ENCODE measurements at regions not wholly inside any gene's neighbourhood (a gene's known extent, or its start where the extent isn't known, plus 50 kb on each side); places are given as distances from the start of the nearest gene placed in this dataset.

DNA sequence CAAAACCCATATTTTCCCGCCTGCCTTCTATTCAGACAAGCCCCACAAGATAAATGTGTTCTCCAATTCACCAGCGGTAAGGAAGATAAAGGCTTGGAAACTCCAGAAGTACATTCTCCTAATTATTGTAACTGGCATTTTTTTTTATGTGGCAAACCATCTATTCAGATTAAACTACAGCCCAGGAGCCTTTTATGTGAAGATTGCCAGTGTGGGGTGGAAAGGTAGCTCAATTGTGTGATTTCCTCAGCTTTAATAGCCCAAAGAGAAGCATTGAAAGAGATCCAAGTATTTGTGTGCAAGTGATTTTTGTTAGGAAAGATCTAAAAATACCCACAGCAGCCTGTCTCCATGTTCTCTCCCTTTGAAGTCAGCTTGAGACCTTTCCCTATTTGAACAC is 451.4 kb upstream of the CCL2 start:
- DNase-seq (ENCODE audit: low spot score) = no peak
- TF ChIP-seq, protein P1, sequence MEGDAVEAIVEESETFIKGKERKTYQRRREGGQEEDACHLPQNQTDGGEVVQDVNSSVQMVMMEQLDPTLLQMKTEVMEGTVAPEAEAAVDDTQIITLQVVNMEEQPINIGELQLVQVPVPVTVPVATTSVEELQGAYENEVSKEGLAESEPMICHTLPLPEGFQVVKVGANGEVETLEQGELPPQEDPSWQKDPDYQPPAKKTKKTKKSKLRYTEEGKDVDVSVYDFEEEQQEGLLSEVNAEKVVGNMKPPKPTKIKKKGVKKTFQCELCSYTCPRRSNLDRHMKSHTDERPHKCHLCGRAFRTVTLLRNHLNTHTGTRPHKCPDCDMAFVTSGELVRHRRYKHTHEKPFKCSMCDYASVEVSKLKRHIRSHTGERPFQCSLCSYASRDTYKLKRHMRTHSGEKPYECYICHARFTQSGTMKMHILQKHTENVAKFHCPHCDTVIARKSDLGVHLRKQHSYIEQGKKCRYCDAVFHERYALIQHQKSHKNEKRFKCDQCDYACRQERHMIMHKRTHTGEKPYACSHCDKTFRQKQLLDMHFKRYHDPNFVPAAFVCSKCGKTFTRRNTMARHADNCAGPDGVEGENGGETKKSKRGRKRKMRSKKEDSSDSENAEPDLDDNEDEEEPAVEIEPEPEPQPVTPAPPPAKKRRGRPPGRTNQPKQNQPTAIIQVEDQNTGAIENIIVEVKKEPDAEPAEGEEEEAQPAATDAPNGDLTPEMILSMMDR (IDR thresholded peaks at IDR 0.05; ENCODE audit: extremely low read depth, missing control alignments) = no peak

DNA sequence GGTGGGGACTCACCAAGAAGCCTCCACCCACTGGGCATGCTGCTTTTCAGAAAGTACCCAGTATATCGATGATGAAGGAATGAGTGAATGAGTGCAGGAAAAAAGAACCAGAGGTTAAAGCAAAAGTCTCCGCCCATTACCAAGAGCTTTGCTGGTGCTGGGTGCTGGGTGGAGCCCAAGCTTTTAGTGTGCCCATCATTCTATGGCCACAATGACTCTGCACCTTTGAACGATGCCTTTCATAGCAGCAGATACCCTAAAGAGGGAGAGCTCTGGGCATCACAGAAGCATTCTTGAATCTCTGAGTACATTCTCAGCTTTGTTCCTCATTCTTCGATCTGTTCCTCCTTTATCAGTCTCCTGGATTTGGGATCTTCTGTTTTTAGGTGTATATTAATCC is 450.7 kb upstream of the CCL2 start:
- DNase-seq (ENCODE audit: low spot score) = no peak
- TF ChIP-seq, protein P1 (IDR thresholded peaks at IDR 0.05; ENCODE audit: extremely low read depth, missing control alignments) = no peak

DNA sequence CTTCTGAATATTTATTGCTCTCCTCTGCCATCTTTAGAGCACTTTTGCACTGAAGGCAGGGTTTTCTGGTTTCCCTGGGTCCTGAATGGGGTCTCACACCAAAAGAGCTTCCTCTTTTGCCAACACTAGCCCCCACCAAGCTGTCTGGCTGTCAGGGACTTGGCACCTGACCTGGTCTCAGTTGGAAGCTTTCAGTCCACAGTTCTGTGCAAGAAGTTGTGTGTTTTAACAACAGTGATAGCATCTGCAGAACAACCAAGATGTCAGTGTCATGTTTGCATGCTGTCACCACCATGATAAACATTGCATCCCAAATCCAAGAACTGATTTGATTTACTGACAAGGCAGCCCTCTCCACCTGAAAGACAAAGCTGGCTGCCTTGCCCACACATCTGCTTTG is 448.5 kb upstream of the CCL2 start:
- DNase-seq (ENCODE audit: low spot score) = no peak
- TF ChIP-seq, protein P1 (IDR thresholded peaks at IDR 0.05; ENCODE audit: extremely low read depth, missing control alignments) = no peak

DNA sequence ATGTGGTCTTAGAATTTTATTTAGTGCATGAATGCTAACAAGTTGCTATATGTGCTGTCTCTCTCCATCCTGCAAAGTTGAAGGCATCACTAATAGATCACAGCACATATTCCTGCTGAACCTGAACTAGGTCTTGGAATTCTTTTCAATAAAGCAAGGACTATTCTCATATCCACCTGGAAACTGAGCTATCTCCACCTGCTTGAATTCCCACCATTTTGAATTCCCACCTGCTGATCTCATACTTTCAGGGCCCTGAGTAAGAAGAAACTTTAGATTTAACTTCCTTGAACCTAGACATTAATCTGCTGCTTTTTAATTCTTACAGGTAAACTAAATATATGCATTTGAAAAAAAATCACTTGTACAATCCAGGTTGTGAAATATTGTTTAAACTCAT is 445.3 kb upstream of the CCL2 start:
- TF ChIP-seq, protein P1 (IDR thresholded peaks at IDR 0.05; ENCODE audit: extremely low read depth, missing control alignments) = no peak
- DNase-seq (ENCODE audit: low spot score) = no peak

DNA sequence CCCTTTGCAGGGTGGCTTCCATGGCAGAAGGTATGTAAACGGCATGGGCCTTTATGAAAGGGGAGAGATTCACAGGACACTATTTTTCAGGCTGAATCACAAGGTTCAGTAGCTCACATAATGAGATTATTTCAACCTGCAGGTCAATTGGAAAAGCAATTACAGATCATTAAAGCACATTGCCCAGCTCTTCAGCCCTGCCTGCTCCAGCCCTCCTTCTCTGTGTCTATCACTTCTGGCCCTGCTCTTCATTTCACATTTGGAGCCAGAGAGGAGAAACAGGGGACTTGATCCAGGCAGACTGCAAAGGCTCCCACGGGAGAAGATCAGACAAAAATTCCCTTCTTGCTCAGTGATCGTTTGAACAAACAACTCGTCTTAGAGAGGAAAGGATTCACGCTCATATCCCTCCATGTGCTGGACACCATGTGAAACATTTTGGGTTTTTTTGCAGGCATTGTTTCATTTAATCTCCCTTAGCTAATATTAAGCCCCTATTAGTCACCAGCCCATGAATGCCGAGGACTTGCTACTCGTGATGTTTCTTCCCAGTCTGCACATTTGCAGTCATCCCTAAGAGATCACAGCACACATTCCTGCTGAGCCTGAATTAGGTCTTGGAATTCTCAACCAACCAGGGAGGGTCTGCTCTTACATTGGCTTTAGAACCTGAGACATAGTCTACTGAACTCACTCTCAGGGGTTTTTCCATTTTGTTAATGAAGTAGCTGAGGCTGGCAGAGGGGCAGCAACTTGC is 443.9 kb upstream of the CCL2 start:
- TF ChIP-seq, protein P1 (IDR thresholded peaks at IDR 0.05; ENCODE audit: extremely low read depth, missing control alignments) = no peak
- no peak for DNase-seq (ENCODE audit: low spot score)

DNA sequence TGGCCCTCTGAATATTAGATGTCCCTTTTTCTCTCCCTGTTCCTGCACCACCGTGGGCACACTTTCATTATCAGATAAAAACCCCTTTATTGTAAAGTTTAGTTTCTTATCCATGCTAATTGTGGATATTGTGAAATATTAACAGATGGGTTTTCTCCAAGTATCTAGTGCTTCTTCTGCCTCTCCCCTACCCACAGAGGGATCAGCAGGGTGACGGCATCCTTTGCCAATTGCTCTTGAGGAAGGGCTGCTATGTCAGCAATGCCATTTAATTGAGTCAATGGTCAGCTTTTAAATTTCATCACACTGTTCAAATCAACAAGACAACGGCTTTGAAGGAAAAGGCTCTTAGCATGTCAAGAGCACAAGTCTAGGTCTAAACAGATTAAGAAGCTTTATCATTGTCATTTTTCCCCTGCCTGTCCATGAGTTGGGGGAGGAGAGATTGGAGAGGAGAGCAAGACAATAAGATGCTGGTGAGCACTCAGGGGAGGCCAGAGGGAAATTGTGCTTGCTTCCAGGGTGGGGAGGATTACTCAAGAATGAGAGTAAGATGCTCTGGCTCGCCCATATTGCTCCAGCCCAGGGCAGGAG is 443.0 kb upstream of the CCL2 start:
- TF ChIP-seq, protein P1 (IDR thresholded peaks at IDR 0.05; ENCODE audit: extremely low read depth, missing control alignments) = no peak
- no peak for DNase-seq (ENCODE audit: low spot score)

DNA sequence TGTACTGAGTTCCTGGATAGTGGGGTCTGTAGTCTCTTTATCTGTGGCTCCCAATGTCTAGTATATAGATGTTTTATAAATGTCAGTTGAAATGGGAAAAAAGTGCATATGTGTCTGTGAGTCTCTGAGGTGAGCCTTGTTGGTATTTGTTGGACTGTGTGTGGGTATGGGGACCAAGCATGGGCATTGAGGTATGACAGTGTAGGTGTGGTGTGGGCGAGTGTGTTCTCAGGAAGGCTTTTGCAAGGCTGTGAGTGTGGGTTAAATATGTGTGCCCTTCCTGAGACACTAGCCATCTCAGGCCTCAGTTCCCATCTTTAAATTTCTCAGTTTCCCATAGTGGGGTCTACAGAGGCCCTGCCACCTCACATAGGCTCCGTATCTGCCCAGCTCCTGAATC is 440.2 kb upstream of the CCL2 start:
- TF ChIP-seq, protein P1 (IDR thresholded peaks at IDR 0.05; ENCODE audit: extremely low read depth, missing control alignments) = no peak
- no peak for DNase-seq (ENCODE audit: low spot score)
